ENCODE measurements at regions not wholly inside any gene's neighbourhood (a gene's known extent, or its start where the extent isn't known, plus 50 kb on each side); places are given as distances from the start of the nearest gene placed in this dataset.

GRCh38 chr9:16046713-16047112 lies 493.9 kb downstream of the CCDC171 start:
- no peaks in the 10 kb centered on the region for H3K9me3 ChIP-seq (ENCODE audit: insufficient read depth, low read length)
- TF ChIP-seq CTCF (IDR thresholded peaks at IDR 0.05; ENCODE audit: low read depth, low read length) (no peak), EZH2phosphoT487 (IDR thresholded peaks at IDR 0.05; ENCODE audit: low read depth) (no peak)
- no peak overlapping the region for H3K4me3 ChIP-seq (ENCODE audit: low read length)
- H3K36me3 ChIP-seq (replicated peaks; ENCODE audit: low read depth, low read length), result no peaks in the 10 kb centered on the region
- H3K27ac ChIP-seq (ENCODE audit: low read length), result no peak overlapping the region
- H3K9ac ChIP-seq (ENCODE audit: low read length), result no peak overlapping the region
- H2AFZ ChIP-seq (ENCODE audit: low read depth, low read length), result no peak overlapping the region
- no peaks in the 10 kb centered on the region for H3K79me2 ChIP-seq (ENCODE audit: low read length)
- no peaks in the 10 kb centered on the region for H4K20me1 ChIP-seq (ENCODE audit: insufficient read depth, low read length)
- H3K27me3 ChIP-seq (ENCODE audit: low read depth, low read length), result no peaks in the 10 kb centered on the region
- no peaks in the 10 kb centered on the region for H3K4me1 ChIP-seq (ENCODE audit: low read length)
- H3K4me2 ChIP-seq (ENCODE audit: low read length), result no peak overlapping the region

GRCh38 chr9:16048129-16048528 lies 495.3 kb downstream of the CCDC171 start:
- H3K9me3 ChIP-seq (ENCODE audit: insufficient read depth, low read length), result no peaks in the 10 kb centered on the region
- H3K79me2 ChIP-seq (ENCODE audit: low read length), result no peaks in the 10 kb centered on the region
- H3K9ac ChIP-seq (ENCODE audit: low read length), result no peak overlapping the region
- no peak overlapping the region for H3K27ac ChIP-seq (ENCODE audit: low read length)
- H3K4me3 ChIP-seq (ENCODE audit: low read length), result no peak overlapping the region
- H2AFZ ChIP-seq (ENCODE audit: low read depth, low read length), result no peak overlapping the region
- no peak overlapping the region for H3K4me2 ChIP-seq (ENCODE audit: low read length)
- no peak for TF ChIP-seq EZH2phosphoT487 (IDR thresholded peaks at IDR 0.05; ENCODE audit: low read depth)
- TF ChIP-seq CTCF (IDR thresholded peaks at IDR 0.05; ENCODE audit: low read depth, low read length), result no peak
- no peaks in the 10 kb centered on the region for H3K4me1 ChIP-seq (ENCODE audit: low read length)
- H3K27me3 ChIP-seq (ENCODE audit: low read depth, low read length), result no peaks in the 10 kb centered on the region
- no peaks in the 10 kb centered on the region for H4K20me1 ChIP-seq (ENCODE audit: insufficient read depth, low read length)
- no peaks in the 10 kb centered on the region for H3K36me3 ChIP-seq (replicated peaks; ENCODE audit: low read depth, low read length)

- peaks cover 3% of the 10 kb centered on the region for H3K4me1 ChIP-seq (ENCODE audit: low read length)
- H3K27me3 ChIP-seq (ENCODE audit: low read depth, low read length), result no peaks in the 10 kb centered on the region
- H3K4me2 ChIP-seq (ENCODE audit: low read length), result no peak overlapping the region
- no peaks in the 10 kb centered on the region for H3K36me3 ChIP-seq (replicated peaks; ENCODE audit: low read depth, low read length)
- H3K79me2 ChIP-seq (ENCODE audit: low read length), result no peaks in the 10 kb centered on the region
- no peak overlapping the region for H3K27ac ChIP-seq (ENCODE audit: low read length)
- no peak overlapping the region for H3K4me3 ChIP-seq (ENCODE audit: low read length)
- H2AFZ ChIP-seq (ENCODE audit: low read depth, low read length), result no peak overlapping the region
- H3K9me3 ChIP-seq (ENCODE audit: insufficient read depth, low read length), result no peaks in the 10 kb centered on the region
- TF ChIP-seq CTCF (IDR thresholded peaks at IDR 0.05; ENCODE audit: low read depth, low read length) (no peak), EZH2phosphoT487 (IDR thresholded peaks at IDR 0.05; ENCODE audit: low read depth) (no peak)
- H4K20me1 ChIP-seq (ENCODE audit: insufficient read depth, low read length), result no peaks in the 10 kb centered on the region
- no peak overlapping the region for H3K9ac ChIP-seq (ENCODE audit: low read length)
Observed at GRCh38 chr9:16052146-16052545, 499.3 kb downstream of the CCDC171 start.

GRCh38 chr9:16052757-16053530 lies 500.1 kb downstream of the CCDC171 start:
- Histone ChIP-seq H3K4me1 (ENCODE audit: low read length) (peaks cover 11% of the 10 kb centered on the region), H3K36me3 (replicated peaks; ENCODE audit: low read depth, low read length) (no peaks in the 10 kb centered on the region), H3K9ac (ENCODE audit: low read length) (no peak overlapping the region), H3K27ac (ENCODE audit: low read length) (no peak overlapping the region), H3K4me2 (ENCODE audit: low read length) (no peak overlapping the region), H4K20me1 (ENCODE audit: insufficient read depth, low read length) (no peaks in the 10 kb centered on the region), H3K27me3 (ENCODE audit: low read depth, low read length) (no peaks in the 10 kb centered on the region), H3K4me3 (ENCODE audit: low read length) (no peak overlapping the region), H3K79me2 (ENCODE audit: low read length) (no peaks in the 10 kb centered on the region), H3K9me3 (ENCODE audit: insufficient read depth, low read length) (no peaks in the 10 kb centered on the region), H2AFZ (ENCODE audit: low read depth, low read length) (no peak overlapping the region)
- no peak for TF ChIP-seq EZH2phosphoT487 (IDR thresholded peaks at IDR 0.05; ENCODE audit: low read depth)
- no peak for TF ChIP-seq CTCF (IDR thresholded peaks at IDR 0.05; ENCODE audit: low read depth, low read length)

All from OCI-LY3 (cell line).